ENCODE measurements at regions not wholly inside any gene's neighbourhood (a gene's known extent, or its start where the extent isn't known, plus 50 kb on each side); places are given as distances from the start of the nearest gene placed in this dataset.
A peak's percentile ranks its signal among the peaks of the same experiment; 100 is the strongest.

- H3F3A ChIP-seq (ENCODE audit: insufficient read depth) = no peaks in the 10 kb centered on the region
- no peak overlapping the region for H2AFZ ChIP-seq
- 43 to 44% methylated on average over 2 of the region's 2 CpGs for WGBS, 2 experiments (ENCODE audit: low coverage in 1 of 2, low lambda C conversion rate in 2 of 2, missing lambda C conversion rate in 2 of 2)
- no peak for DNase-seq
- H3K9me3 ChIP-seq (ENCODE audit: low read depth) = no peaks in the 10 kb centered on the region
- H3K79me2 ChIP-seq (ENCODE audit: insufficient read depth) = no peaks in the 10 kb centered on the region
- no peak overlapping the region for H3K27ac ChIP-seq
- no peaks in the 10 kb centered on the region for H3K36me3 ChIP-seq (ENCODE audit: low read depth)
- TF ChIP-seq EZH2phosphoT487 (IDR thresholded peaks at IDR 0.05; ENCODE audit: insufficient read depth, low read depth) (no peak), EZH2 (IDR thresholded peaks at IDR 0.05; ENCODE audit: insufficient read depth, poor library complexity, severe bottlenecking) (no peak)
- no peaks in the 10 kb centered on the region for H4K20me1 ChIP-seq (ENCODE audit: insufficient read depth)
- in situ Hi-C loops (cut with MboI) = no loop called here
- H3K27me3 ChIP-seq (replicated peaks; ENCODE audit: insufficient read depth) = no peaks in the 10 kb centered on the region
- no peak overlapping the region for H3K4me2 ChIP-seq (ENCODE audit: unreplicated experiment)
- H3K9ac ChIP-seq = no peak overlapping the region
- no peak overlapping the region for H3K4me3 ChIP-seq
- H3K4me1 ChIP-seq (ENCODE audit: insufficient read depth) = no peaks in the 10 kb centered on the region
- H3K9me2 ChIP-seq (ENCODE audit: insufficient read depth) = no peaks in the 10 kb centered on the region
These were observed 100.9 kb upstream of the WDFY3 start for GRCh38 chr4:85067342-85067741.

GRCh38 chr4:85078016-85078415, 111.5 kb upstream of the WDFY3 start:
- Histone ChIP-seq H2AFZ (no peak overlapping the region), H3K27ac (no peak overlapping the region), H3K4me3 (no peak overlapping the region), H3K9me3 (ENCODE audit: low read depth) (no peaks in the 10 kb centered on the region), H3K79me2 (ENCODE audit: insufficient read depth) (no peaks in the 10 kb centered on the region), H3K9me2 (ENCODE audit: insufficient read depth) (no peaks in the 10 kb centered on the region), H3K4me1 (ENCODE audit: insufficient read depth) (no peaks in the 10 kb centered on the region), H3F3A (ENCODE audit: insufficient read depth) (no peaks in the 10 kb centered on the region), H3K4me2 (ENCODE audit: unreplicated experiment) (no peak overlapping the region), H4K20me1 (ENCODE audit: insufficient read depth) (no peaks in the 10 kb centered on the region), H3K27me3 (replicated peaks; ENCODE audit: insufficient read depth) (no peaks in the 10 kb centered on the region; the same call in 1 of the 2 replicates), H3K9ac (no peak overlapping the region), H3K36me3 (ENCODE audit: low read depth) (no peaks in the 10 kb centered on the region)
- 31 to 36% methylated on average over 2 of the region's 2 CpGs for WGBS, 2 experiments (ENCODE audit: low coverage in 1 of 2, low lambda C conversion rate in 2 of 2, missing lambda C conversion rate in 2 of 2)
- no peak for DNase-seq
- in situ Hi-C loops (cut with MboI) = no loop called here
- no peak for TF ChIP-seq EZH2phosphoT487 (IDR thresholded peaks at IDR 0.05; ENCODE audit: insufficient read depth, low read depth)
- TF ChIP-seq EZH2 (IDR thresholded peaks at IDR 0.05; ENCODE audit: insufficient read depth, poor library complexity, severe bottlenecking) = no peak

GRCh38 chr4:85081196-85081595, 114.7 kb upstream of the WDFY3 start:
- WGBS, 2 experiments (ENCODE audit: low coverage in 1 of 2, low lambda C conversion rate in 2 of 2, missing lambda C conversion rate in 2 of 2) = 91 to 93% methylated on average over 1 of the region's 1 CpG
- H2AFZ ChIP-seq = no peak overlapping the region
- no peak overlapping the region for H3K4me2 ChIP-seq (ENCODE audit: unreplicated experiment)
- DNase-seq = no peak
- no peaks in the 10 kb centered on the region for H3K9me3 ChIP-seq (ENCODE audit: low read depth)
- no peak overlapping the region for H3K9ac ChIP-seq
- no peaks in the 10 kb centered on the region for H4K20me1 ChIP-seq (ENCODE audit: insufficient read depth)
- H3K9me2 ChIP-seq (ENCODE audit: insufficient read depth) = no peaks in the 10 kb centered on the region
- no peaks in the 10 kb centered on the region for H3K4me1 ChIP-seq (ENCODE audit: insufficient read depth)
- no peaks in the 10 kb centered on the region for H3K36me3 ChIP-seq (ENCODE audit: low read depth)
- H3K4me3 ChIP-seq = no peak overlapping the region
- TF ChIP-seq EZH2phosphoT487 (IDR thresholded peaks at IDR 0.05; ENCODE audit: insufficient read depth, low read depth) = no peak
- no peak for TF ChIP-seq EZH2 (IDR thresholded peaks at IDR 0.05; ENCODE audit: insufficient read depth, poor library complexity, severe bottlenecking)
- H3K27me3 ChIP-seq (replicated peaks; ENCODE audit: insufficient read depth) = no peaks in the 10 kb centered on the region; the same call in 1 of the 2 replicates
- no peak overlapping the region for H3K27ac ChIP-seq
- no peaks in the 10 kb centered on the region for H3K79me2 ChIP-seq (ENCODE audit: insufficient read depth)
- in situ Hi-C loops (cut with MboI) = no loop called here
- no peaks in the 10 kb centered on the region for H3F3A ChIP-seq (ENCODE audit: insufficient read depth)

- Histone ChIP-seq H3K9ac (no peak overlapping the region), H3K9me3 (ENCODE audit: low read depth) (no peaks in the 10 kb centered on the region), H3K4me3 (no peak overlapping the region), H3K4me1 (ENCODE audit: insufficient read depth) (no peaks in the 10 kb centered on the region), H2AFZ (no peak overlapping the region), H4K20me1 (ENCODE audit: insufficient read depth) (no peaks in the 10 kb centered on the region), H3K36me3 (ENCODE audit: low read depth) (no peaks in the 10 kb centered on the region), H3K9me2 (ENCODE audit: insufficient read depth) (no peaks in the 10 kb centered on the region), H3K4me2 (ENCODE audit: unreplicated experiment) (no peak overlapping the region), H3F3A (ENCODE audit: insufficient read depth) (no peaks in the 10 kb centered on the region), H3K27me3 (replicated peaks; ENCODE audit: insufficient read depth) (no peaks in the 10 kb centered on the region), H3K27ac (no peak overlapping the region), H3K79me2 (ENCODE audit: insufficient read depth) (no peaks in the 10 kb centered on the region)
- TF ChIP-seq EZH2phosphoT487 (IDR thresholded peaks at IDR 0.05; ENCODE audit: insufficient read depth, low read depth) = no peak
- no peak for TF ChIP-seq EZH2 (IDR thresholded peaks at IDR 0.05; ENCODE audit: insufficient read depth, poor library complexity, severe bottlenecking)
- 14 to 18% methylated on average over 3 of the region's 3 CpGs for WGBS, 2 experiments (ENCODE audit: low coverage in 1 of 2, low lambda C conversion rate in 2 of 2, missing lambda C conversion rate in 2 of 2)
- in situ Hi-C loops (cut with MboI) = no loop called here
- peak; percentile 74 for DNase-seq
These were observed 118.0 kb upstream of the WDFY3 start for GRCh38 chr4:85084371-85085094.
